ENCODE measurements at regions not wholly inside any gene's neighbourhood (a gene's known extent, or its start where the extent isn't known, plus 50 kb on each side); places are given as distances from the start of the nearest gene placed in this dataset.
A peak's percentile ranks its signal among the peaks of the same experiment; 100 is the strongest.

DNA sequence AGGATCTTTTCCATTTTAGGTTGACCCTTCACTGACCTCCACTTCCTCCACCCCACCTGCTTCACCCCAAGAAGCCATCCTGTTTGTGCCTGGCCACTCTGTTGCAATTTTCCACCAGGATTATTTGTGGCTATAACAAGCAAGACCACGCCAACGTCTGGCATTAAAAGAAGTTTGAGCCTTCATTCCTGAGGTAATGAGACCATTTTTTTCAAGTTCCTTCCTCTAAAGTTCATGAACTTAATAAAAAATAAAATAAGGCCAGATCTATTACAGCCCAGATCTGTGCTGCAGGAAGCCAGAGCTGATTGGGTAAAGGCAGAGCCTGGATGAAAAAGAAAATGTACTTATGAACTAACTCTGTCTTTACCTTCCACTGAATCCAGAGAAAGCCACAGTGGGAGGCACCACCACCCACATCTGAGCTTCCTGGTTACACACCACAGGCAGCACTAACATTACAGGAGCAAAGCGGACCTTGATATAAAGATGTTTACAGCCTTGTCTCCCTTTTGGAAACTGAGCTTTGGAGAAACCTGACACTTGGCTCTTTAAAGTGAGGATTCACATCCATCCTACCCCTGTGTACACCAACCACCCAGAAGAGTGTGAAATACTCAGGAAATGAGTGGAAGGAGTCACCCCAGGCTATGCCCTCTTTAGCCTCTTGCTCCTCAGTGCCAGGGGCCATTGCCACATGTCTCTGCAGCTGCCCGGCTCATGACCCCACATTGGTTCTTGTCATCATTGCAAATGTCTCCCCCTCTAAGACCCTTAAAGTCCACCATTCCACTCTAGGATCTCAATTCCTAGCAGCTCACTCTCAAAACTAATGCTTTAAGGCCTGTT is 293.6 kb downstream of the PLPP3 start:
- POLR2A ChIA-PET, result no interaction called here
- TF ChIP-seq, protein P1, sequence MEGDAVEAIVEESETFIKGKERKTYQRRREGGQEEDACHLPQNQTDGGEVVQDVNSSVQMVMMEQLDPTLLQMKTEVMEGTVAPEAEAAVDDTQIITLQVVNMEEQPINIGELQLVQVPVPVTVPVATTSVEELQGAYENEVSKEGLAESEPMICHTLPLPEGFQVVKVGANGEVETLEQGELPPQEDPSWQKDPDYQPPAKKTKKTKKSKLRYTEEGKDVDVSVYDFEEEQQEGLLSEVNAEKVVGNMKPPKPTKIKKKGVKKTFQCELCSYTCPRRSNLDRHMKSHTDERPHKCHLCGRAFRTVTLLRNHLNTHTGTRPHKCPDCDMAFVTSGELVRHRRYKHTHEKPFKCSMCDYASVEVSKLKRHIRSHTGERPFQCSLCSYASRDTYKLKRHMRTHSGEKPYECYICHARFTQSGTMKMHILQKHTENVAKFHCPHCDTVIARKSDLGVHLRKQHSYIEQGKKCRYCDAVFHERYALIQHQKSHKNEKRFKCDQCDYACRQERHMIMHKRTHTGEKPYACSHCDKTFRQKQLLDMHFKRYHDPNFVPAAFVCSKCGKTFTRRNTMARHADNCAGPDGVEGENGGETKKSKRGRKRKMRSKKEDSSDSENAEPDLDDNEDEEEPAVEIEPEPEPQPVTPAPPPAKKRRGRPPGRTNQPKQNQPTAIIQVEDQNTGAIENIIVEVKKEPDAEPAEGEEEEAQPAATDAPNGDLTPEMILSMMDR (IDR thresholded peaks at IDR 0.05; ENCODE audit: insufficient read depth, low read length, missing control alignments), result no peak
- peak; percentile 47 for DNase-seq (ENCODE audit: low read depth, low spot score)
- no peak overlapping the region for H3K4me3 ChIP-seq (ENCODE audit: low read depth, low read length)
- CTCF ChIA-PET, result interaction anchor here (1.6 kb wide), 1 partner anchor 11 kb away, joined by 3 read pairs; no protein-coding TSS in a partner anchor

DNA sequence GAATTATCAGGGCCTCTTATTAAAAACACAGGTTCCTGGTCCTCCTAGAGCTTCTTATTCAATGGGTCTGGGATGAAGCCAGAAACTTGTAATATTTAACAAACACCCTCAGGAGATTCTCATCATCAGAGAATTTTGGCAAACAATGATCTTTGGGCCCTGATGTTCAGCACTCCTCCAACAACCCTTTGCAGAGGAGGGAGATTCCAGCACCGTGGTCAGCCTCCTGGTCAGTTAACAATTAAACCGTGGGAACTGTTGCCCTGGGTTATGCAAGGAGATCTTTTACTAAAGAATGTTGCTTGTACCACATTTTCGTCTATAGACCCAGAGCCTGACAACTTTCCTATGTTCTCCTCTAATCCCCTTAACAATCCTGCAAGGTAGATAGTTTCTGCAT is 294.4 kb downstream of the PLPP3 start:
- ChIA-PET POLR2A (no interaction called here), CTCF (interaction anchor here (1.6 kb wide), 1 partner anchor 12 kb away, joined by 3 read pairs; no protein-coding TSS in a partner anchor)
- H3K4me3 ChIP-seq (ENCODE audit: low read depth, low read length), result no peak overlapping the region
- DNase-seq (ENCODE audit: low read depth, low spot score), result peak; percentile 49
- TF ChIP-seq, protein P1 (IDR thresholded peaks at IDR 0.05; ENCODE audit: insufficient read depth, low read length, missing control alignments), result no peak

DNA sequence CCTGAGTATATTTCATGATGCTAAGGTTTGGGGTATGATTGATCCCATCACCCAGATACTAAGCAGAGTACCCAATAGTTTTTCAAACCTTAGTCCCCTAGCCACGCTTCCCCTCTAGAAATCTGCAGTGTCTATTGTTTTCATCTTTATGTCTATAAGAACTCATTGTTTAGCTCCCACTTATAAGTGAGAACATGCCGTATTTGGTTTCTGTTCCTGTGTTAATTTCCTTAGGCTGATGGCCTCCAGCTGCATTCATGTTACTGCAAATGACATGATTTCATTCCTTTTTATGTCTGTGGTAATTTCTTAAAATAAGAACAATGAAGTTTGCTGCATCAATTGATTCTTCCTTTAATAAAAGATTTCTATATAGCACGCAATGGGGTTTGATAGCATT is 301.3 kb downstream of the PLPP3 start:
- H3K4me3 ChIP-seq (ENCODE audit: low read depth, low read length), result no peak overlapping the region
- no peak for DNase-seq (ENCODE audit: low read depth, low spot score)
- TF ChIP-seq, protein P1 (IDR thresholded peaks at IDR 0.05; ENCODE audit: insufficient read depth, low read length, missing control alignments), result no peak
- CTCF ChIA-PET, result interaction anchor here (0.9 kb wide), 1 partner anchor 9 kb away, joined by 3 read pairs; no protein-coding TSS in a partner anchor
- POLR2A ChIA-PET, result no interaction called here

DNA sequence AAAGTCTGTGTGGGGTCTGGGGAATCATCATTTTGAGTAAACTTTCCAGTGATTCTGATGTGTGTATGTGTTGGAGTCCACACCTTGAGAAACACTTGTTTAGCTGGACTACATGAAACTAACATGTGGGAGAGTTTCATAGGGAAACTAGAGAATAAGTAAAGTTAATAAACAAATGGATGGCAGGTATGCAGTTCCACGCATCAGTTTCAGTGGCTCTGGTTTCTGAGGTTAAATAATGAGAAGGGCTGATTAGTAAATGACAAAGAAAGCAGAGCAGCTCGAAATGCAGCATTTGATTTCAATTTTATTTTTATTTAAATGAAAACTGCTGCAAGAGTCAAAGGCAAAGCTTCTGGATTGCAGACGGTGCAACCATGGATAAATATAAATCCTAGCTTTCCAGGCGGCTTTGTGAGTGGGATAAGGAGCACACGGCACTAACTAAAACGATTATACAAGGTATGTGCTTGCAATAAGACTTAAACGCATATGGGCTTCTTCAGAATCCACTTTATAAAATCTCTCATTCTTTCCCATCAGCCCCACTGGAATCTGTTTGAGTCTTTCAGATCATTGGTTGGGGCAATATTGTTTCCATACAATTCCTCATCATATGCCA is 310.7 kb downstream of the PLPP3 start:
- POLR2A ChIA-PET, result no interaction called here
- TF ChIP-seq, protein P1 (IDR thresholded peaks at IDR 0.05; ENCODE audit: insufficient read depth, low read length, missing control alignments), result no peak
- CTCF ChIA-PET, result no interaction called here
- DNase-seq (ENCODE audit: low read depth, low spot score), result no peak
- H3K4me3 ChIP-seq (ENCODE audit: low read depth, low read length), result no peak overlapping the region

DNA sequence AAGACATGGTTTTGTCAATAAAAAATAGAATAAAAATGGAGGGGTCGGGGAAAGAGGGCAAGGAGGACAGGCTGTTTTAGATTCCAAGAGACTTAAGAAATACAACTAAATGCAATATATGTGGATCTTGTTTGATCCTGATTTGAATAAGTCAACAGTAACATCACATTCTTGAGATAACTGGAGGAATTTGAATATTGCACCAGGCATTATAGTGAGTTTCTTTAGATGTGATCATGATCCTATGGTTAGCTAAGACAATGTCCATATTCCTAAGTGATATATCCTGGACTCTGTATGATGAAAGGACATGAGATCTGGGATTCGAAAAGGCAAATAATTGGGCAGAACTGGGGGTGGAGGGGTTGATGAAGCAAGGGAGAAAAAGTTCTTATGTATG is 311.8 kb downstream of the PLPP3 start:
- ChIA-PET POLR2A (no interaction called here), CTCF (no interaction called here)
- no peak overlapping the region for H3K4me3 ChIP-seq (ENCODE audit: low read depth, low read length)
- TF ChIP-seq, protein P1 (IDR thresholded peaks at IDR 0.05; ENCODE audit: insufficient read depth, low read length, missing control alignments), result no peak
- DNase-seq (ENCODE audit: low read depth, low spot score), result no peak

DNA sequence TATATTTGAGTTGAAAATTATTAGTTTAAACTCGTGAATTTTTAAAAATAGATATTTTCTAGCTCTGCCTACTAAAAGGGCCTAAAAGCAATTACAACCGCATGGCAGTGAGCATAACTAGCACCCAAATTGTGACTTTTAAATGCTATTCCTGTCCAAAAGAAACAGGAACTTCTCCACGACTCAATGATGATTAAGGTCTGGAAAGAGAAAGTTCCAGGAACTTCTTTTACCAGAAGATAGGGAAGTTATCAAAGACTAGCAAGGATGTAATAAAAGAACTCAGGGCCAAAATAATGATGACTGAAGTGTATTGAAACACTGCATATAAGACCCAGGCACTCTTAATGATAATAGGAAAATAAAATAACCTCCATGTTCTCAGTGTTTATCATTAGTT is 313.0 kb downstream of the PLPP3 start:
- ChIA-PET POLR2A (no interaction called here), CTCF (no interaction called here)
- H3K4me3 ChIP-seq (ENCODE audit: low read depth, low read length), result no peak overlapping the region
- TF ChIP-seq, protein P1 (IDR thresholded peaks at IDR 0.05; ENCODE audit: insufficient read depth, low read length, missing control alignments), result no peak
- no peak for DNase-seq (ENCODE audit: low read depth, low spot score)

Data from AG04449 (cell line).